ENCODE measurements at regions not wholly inside any gene's neighbourhood (a gene's known extent, or its start where the extent isn't known, plus 50 kb on each side); places are given as distances from the start of the nearest gene placed in this dataset.
"Not testable (repeated sequence)": the region's sequence is repeated elsewhere in the genome, so short reads cannot be mapped to it uniquely, and the experiment has no call there.

GRCh38 chr1:116819081-116819480, 64.9 kb downstream of the CD2 start:
- peak in 1 of 2 experiments; percentile 16 for DNase-seq

DNA sequence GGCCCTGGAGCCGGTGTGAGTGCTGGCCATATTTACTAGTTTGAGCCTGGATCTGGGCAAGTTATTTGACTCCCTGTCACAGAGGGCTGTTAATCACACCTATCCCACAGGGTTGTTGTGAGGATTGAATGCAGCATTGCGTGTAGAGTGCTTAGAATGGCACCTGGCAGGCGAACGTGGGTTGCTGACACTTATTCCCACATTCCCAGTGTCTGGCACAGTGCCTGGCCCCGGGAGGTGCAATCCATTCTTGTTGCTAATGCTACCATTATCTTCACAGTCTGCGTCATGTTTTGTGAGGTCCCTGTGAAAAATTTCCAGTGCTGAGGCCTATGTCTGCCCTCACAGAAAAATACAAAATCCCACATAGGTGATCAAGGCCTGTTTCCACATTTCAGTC, 66.1 kb downstream of the CD2 start:
- peak in 1 of 2 experiments; percentile 15 for DNase-seq

DNA sequence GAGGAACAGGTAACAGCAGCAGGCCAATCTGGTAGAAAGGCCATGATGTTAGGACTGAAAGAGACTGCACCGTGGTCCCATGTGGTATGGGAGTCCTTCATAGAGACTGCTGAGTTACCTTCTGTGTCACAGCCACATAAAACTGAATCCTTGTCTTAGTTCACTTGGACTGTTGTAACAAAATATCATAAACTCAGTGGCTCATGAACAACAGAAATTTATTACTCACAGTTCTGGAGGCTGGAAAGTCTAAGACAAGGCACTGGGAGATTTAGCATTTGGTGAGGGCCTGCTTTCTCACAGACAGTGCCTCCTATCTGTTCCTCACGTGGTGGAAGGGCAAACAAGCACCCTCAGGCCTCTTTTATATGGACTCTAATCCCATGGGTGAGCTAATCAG, 67.5 kb downstream of the CD2 start:
- DNase-seq, result no peak

- no peak for DNase-seq
Observed at GRCh38 chr1:116824631-116825206, 70.5 kb downstream of the CD2 start.

- DNase-seq, result no peak
Observed at GRCh38 chr1:116825207-116825719, 71.0 kb downstream of the CD2 start.

DNA sequence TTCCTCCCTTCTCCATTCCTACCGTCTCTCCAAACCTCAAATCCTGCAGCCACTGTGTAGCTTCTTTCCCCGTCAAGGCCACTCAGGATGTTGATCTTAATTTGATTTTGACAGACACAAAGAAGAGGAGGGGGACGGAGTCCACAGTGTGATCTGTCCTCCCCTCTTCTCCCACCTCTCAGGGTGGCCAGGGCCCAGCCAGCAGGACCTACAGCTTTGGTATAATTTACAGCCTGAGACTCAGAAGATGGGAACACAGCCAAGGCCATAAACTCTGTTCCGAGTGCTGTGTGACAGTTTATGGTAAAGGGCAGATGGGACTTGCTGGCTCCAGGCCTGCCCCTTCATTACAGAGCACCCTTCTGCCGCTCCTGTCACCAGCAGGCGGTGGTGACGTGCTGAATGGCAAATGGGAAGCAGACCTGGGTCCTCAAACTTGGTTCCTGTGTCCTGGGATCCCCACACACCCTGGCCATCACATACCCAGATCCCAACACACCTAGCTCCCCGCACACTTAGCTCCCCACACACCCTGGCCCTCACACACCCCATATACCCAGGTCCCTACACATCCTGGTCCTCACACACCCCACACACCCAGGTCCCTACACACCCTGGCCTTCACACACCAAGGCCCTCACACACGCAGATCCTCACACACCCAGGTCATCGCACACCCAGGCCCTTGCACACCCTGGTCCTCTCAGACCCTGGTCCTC, 71.6 kb downstream of the CD2 start:
- peak in 1 of 2 experiments; percentile 39 for DNase-seq

- peak; percentile 74 to 78 for DNase-seq
Observed at GRCh38 chr1:116826818-116827606, 72.8 kb downstream of the CD2 start.

- DNase-seq, result no peak
Observed at GRCh38 chr1:116827607-116828105, 73.4 kb downstream of the CD2 start.

DNA sequence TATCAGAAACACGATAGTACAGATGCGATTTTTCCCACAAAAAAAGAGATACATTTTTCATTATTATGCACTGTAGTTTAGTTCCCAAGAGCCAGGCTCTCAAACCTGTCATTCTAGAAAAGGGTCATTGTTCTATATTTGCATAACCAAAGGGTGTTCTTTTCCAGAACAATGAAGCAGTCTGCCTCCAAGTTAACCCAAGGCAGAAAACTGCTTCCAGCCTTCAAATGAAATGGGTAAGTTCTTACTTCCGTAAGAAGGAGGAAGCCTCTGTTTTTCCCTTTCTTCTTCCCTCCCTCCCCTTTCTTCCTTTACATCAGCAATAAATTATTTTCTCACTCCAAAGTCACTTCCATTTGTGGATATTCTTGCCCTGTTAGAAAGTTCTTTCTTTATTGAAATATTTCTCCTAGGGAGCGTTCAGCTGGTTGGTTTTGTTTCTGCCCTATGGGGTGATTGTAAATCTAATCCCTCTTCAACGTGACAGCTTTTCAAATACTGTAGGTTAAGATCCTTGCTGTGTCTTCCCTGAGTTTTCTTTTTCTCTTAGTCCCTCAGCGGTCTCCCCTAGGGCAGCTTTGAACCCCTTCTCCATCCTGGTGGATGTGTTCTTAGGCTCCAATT, 77.3 kb upstream of the PTGFRN start:
- DNase-seq, result no peak

GRCh38 chr1:116832932-116833578, 76.7 kb upstream of the PTGFRN start:
- no peak for DNase-seq

- DNase-seq, result no peak
Observed at GRCh38 chr1:116833718-116834117, 76.0 kb upstream of the PTGFRN start.

- no peak for DNase-seq
Observed at GRCh38 chr1:116834595-116834994, 75.1 kb upstream of the PTGFRN start.

DNA sequence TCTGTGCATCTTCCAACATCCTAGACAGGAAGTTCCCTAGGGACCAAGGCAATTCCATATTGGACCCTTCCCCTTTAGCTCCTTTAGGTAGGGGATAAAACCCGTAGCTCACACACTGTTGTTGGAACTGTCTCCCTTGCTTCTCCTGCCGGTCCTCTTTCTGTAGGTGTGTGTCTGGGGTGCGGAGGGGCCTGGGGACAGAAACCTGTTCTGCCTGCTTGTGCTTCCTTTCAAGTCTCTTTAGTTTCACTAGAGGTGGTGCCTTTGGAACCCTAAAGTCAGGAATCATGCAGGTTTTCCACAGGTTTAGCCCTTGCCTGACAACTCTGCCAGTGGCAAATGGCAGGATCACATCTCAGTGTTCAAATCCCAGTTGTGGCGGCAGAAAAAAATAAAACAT, 74.6 kb upstream of the PTGFRN start:
- DNase-seq, result no peak

GRCh38 chr1:116836099-116836498, 73.6 kb upstream of the PTGFRN start:
- DNase-seq, result no peak

GRCh38 chr1:116841569-116842344, 68.0 kb upstream of the PTGFRN start:
- DNase-seq, result no peak

DNA sequence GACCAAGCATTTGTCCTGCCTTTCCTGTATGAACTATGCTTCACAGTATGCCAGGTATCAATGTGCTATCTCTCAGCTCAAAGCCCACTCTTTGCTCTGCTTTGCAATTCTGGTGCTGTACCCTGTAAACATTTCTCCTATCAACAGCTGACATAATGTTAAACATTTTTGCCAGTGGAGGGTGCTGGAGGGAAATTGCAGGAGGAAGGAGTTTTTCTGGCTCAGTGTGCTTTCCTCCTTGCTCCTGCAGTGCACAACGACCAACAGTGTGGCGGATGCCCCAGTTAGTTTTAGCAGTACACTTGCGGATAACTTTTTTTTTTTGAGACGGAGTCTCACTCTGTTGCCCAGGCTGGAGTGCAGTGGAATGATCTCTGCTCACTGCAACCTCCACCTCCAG, 67.1 kb upstream of the PTGFRN start:
- no peak for DNase-seq

- DNase-seq, result no peak
Observed at GRCh38 chr1:116844775-116845174, 64.9 kb upstream of the PTGFRN start.

DNA sequence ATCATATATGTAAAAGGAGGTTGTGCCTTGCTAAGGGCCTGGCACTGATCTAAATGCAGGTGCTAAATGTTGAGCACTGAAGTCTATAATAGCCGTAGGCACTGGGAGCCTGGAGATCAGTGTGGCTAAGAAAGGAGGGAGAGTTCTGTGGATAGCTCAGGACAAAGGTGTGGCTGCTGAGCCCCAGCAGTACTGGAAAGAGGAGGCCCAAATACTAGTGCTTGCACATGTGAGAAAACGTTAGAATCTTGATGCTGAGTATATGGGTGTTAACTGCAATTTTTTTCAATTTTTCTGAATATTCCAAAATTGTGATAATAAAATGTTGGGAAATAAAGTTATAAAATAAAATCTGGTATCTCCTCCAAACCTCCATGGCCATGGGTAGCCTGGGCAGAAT, 62.5 kb upstream of the PTGFRN start:
- no peak for DNase-seq

DNA sequence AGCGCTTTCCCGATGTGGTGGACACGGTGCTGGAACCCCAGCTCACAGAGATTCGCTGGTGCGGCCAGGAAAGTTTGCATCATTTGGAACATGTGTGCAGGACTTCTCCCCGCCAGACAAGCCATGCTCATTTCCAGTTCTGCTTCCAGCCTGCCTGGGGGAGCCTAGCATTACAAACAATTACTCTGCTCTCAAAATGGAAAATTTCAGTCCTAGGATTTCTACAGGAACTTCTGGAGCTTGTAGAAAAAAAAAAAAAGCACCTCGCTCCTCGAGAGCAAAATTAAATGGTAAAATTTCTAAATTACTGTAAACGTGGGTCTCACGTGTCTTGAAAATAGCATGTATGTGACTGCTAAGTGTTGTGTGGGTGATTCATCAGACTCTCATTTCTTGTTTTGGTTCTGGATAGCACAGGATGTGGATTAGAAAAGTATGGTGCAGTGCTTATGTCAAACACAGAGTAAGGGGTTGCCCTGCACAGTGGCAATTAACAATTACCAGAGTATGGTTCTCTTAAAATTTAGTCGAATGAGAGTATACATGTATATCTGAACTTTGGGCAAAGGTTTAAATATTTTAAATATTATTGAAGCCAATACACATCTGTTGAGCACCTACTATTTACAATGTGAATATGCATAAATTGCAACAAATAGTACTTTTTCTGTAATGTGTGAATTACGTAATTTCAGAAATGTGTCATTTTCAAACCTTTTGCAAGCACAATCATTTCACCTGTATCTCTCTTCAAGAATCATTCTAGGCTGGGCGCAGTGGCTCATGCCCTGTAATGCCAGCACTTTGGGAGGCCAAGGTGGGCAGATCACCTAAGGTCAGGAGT, 61.8 kb upstream of the PTGFRN start:
- peak in 1 of 2 experiments; percentile 42 for DNase-seq

- no peak for DNase-seq
Observed at GRCh38 chr1:116850436-116850835, 59.3 kb upstream of the PTGFRN start.

- not testable (repeated sequence) for DNase-seq
Observed at GRCh38 chr1:116851189-116851588, 58.5 kb upstream of the PTGFRN start.
